K562 (cell line): ENCODE measurements at regions not wholly inside any gene's neighbourhood (a gene's known extent, or its start where the extent isn't known, plus 50 kb on each side); places are given as distances from the start of the nearest gene placed in this dataset.

ENCODE experiments used
- ATAC-seq: fragments of 200-7000 bp; cut with Tn5 transposase; 3 replicates; pipeline ENCODE4 v1.9.1; 2020; ENCODE audit warnings: moderate library complexity
- BruUV-seq: library from RNA; stranded (reverse); fragments of 400-500 nt; replicated peaks from 2 replicates; lab custom pipeline; 2021; lab: Mats Ljungman, UMichigan
- CTCF ChIA-PET: fragments of 300-600 bp; formaldehyde crosslinking; extraction: SDS; loops from one replicate; lab custom pipeline; 2021; ENCODE audit warnings: low intra/inter-chr PET ratio; lab: Yijun Ruan, JAX
- POLR2A ChIA-PET: fragments of 300-600, 350-650 bp; sonication (Branson Sonifier 250); formaldehyde crosslinking; extraction: SDS; loops from one replicate; lab custom pipeline; 2021; ENCODE audit warnings: antibody characterized with exemption, inconsistent platforms; lab: Yijun Ruan, JAX
- DNase-seq, 4 experiments: peaks; one replicate each; pipeline versions ENCODE4 v3.0.0 to v3.0.0-alpha.2; 2011 to 2018; ENCODE audit warnings: low spot score in 3 of 4, mixed read lengths in 3 of 4; ENCODE audit errors: extremely low read depth in 1 of 4
- FAIRE-seq: peaks from 2 replicates; lab custom pipeline; 2011; peaks lifted over from hg19 to GRCh38; lab: Jason Lieb, UNC
- H2AFZ ChIP-seq: 2 replicates; pipeline ENCODE4 v1.6.0; 2011; ENCODE audit warnings: low read depth, low read length, control low read depth, inconsistent platforms
- H3K27ac ChIP-seq: fragments of 200-600 bp; 3 replicates; pipeline ENCODE4 v1.8.0; 2011; ENCODE audit warnings: low read depth, mild to moderate bottlenecking, control low read depth, inconsistent platforms, low read length, moderate library complexity, mixed read lengths; ENCODE audit errors: extremely low read depth
- H3K27me3 ChIP-seq, 2 experiments: fragments of 300-600 bp in 1 of 2; 2 replicates in 1 of 2; 3 replicates in 1 of 2; pipeline versions ENCODE4 v1.6.0 to v1.8.0; 2011; ENCODE audit warnings: inconsistent platforms in 2 of 2, low read length in 2 of 2, mild to moderate bottlenecking in 1 of 2, mixed read lengths in 1 of 2, moderate library complexity in 1 of 2; ENCODE audit not compliant: control insufficient read depth in 2 of 2, insufficient read depth in 2 of 2
- H3K36me3 ChIP-seq: fragments of 300-600 bp; 3 replicates; pipeline ENCODE4 v1.8.0; 2011; ENCODE audit warnings: mild to moderate bottlenecking, low read length, inconsistent platforms; ENCODE audit not compliant: control insufficient read depth, insufficient read depth
- H3K4me1 ChIP-seq, 2 experiments: fragments of 200-600 bp in 1 of 2; replicated peaks in 1 of 2; 2 replicates in 1 of 2; 3 replicates in 1 of 2; pipeline versions ENCODE4 v1.5.1 to v1.8.0; 2011; ENCODE audit warnings: inconsistent platforms in 2 of 2, low read length in 2 of 2, mild to moderate bottlenecking in 1 of 2, mixed read lengths in 1 of 2, moderate library complexity in 1 of 2; ENCODE audit not compliant: control insufficient read depth in 2 of 2, insufficient read depth in 2 of 2
- H3K4me2 ChIP-seq: 2 replicates; pipeline ENCODE4 v1.6.1; 2011; ENCODE audit warnings: low read length, control low read depth, inconsistent platforms, mixed read lengths; ENCODE audit not compliant: insufficient read depth
- H3K4me3 ChIP-seq: fragments of 200-600 bp; sonication (generic), shearing (Covaris generic); 2 replicates; pipeline ENCODE4 v1.5.1; 2016; ENCODE audit warnings: control low read depth, inconsistent platforms
- H3K79me2 ChIP-seq: fragments of 200-600 bp; 3 replicates; pipeline ENCODE4 v1.8.0; 2011; ENCODE audit warnings: low read length, inconsistent platforms; ENCODE audit not compliant: control insufficient read depth, insufficient read depth
- H3K9ac ChIP-seq, 2 experiments: 2 replicates each; pipeline versions ENCODE4 v1.6.0 to v1.6.1; 2011; ENCODE audit warnings: low read depth in 2 of 2, low read length in 2 of 2, control low read depth in 1 of 2, inconsistent platforms in 1 of 2, mild to moderate bottlenecking in 1 of 2, mixed read lengths in 1 of 2; ENCODE audit not compliant: insufficient read depth in 1 of 2
- H3K9me1 ChIP-seq: one replicate; pipeline ENCODE4 v1.6.0; 2011; ENCODE audit warnings: inconsistent platforms, mild to moderate bottlenecking, low read length, moderate library complexity; ENCODE audit not compliant: control insufficient read depth, insufficient read depth
- H3K9me3 ChIP-seq: replicated peaks from 2 replicates; pipeline ENCODE4 v1.5.1; 2011; ENCODE audit warnings: low read depth, low read length, inconsistent platforms; ENCODE audit not compliant: control insufficient read depth, insufficient read depth
- H4K20me1 ChIP-seq: replicated peaks from 2 replicates; pipeline ENCODE4 v1.6.1; 2011; ENCODE audit warnings: low read length, inconsistent platforms, mixed read lengths; ENCODE audit not compliant: control insufficient read depth, insufficient read depth
- BRD9 ChIP-seq: fragments of 450-650 bp; IDR thresholded peaks from 2 replicates; pipeline ENCODE4 v1.6.1; 2018; ENCODE audit warnings: low read depth; ENCODE audit not compliant: partially characterized antibody
- CBFA2T2 ChIP-seq: fragments of 450-650 bp; conservative IDR thresholded peaks from 2 replicates; pipeline ENCODE4 v1.6.1; 2017; ENCODE audit warnings: mild to moderate bottlenecking
- CHD2 ChIP-seq: IDR thresholded peaks from 2 replicates; pipeline ENCODE4 v1.6.1; 2011; ENCODE audit warnings: low read depth, low read length
- ETS2 ChIP-seq: IDR thresholded peaks from 2 replicates; pipeline ENCODE4 v1.6.1; 2016; ENCODE audit warnings: borderline replicate concordance, missing genetic modification characterization, mild to moderate bottlenecking, moderate library complexity, missing compliant biosample characterization; ENCODE audit not compliant: poor library complexity, severe bottlenecking
- FIP1L1 ChIP-seq: fragments of 200-400 bp; formaldehyde crosslinking; IDR thresholded peaks from 2 replicates; pipeline ENCODE4 v1.6.1; 2018; ENCODE audit warnings: mild to moderate bottlenecking, low read depth, low read length; ENCODE audit not compliant: poor library complexity, severe bottlenecking
- GATA2 ChIP-seq: sonication (generic); formaldehyde crosslinking; IDR thresholded peaks from 2 replicates; pipeline ENCODE4 v1.4.0; 2020; ENCODE audit warnings: mild to moderate bottlenecking, missing genetic modification reagents
- KAT2B ChIP-seq: IDR thresholded peaks from one replicate; pipeline ENCODE4 v1.6.1; 2012; ENCODE audit warnings: low read depth, mild to moderate bottlenecking, control low read depth, inconsistent platforms, low read length, moderate library complexity
- SREBF1 ChIP-seq: fragments of 150-350 bp; IDR thresholded peaks from 2 replicates; pipeline ENCODE4 v1.6.1; 2014; ENCODE audit warnings: antibody characterized with exemption, low read depth, low read length, borderline replicate concordance
- ZNF212 ChIP-seq: fragments of 450-650 bp; formaldehyde crosslinking; IDR thresholded peaks from 2 replicates; pipeline ENCODE4 v1.4.0; 2020; ENCODE audit warnings: mild to moderate bottlenecking
- WGBS: fragments of 100-300 bp; shearing (Covaris generic); methylation state at CpG from one replicate; pipeline ENCODE4 v1.1.6; 2016; ENCODE audit warnings: low coverage, mixed read lengths; ENCODE audit not compliant: insufficient coverage; ENCODE audit errors: missing lambda C conversion rate; 5-methylcytosine and 5-hydroxymethylcytosine counted together
- in situ Hi-C: fragments of 300-500 bp; cut with MboI; formaldehyde crosslinking; loops from 4 replicates; pipeline ENCODE4 v1.15.0; 2018; ENCODE audit warnings: inconsistent platforms, mixed read lengths
- intact Hi-C: fragments of 100-400 bp; cut with micrococcal nuclease; formaldehyde crosslinking; loops from 2 replicates; pipeline ENCODE4 v1.14.2; 2022
- TF ChIP-seq, protein P1 (sequence below): fragments of 250-450 bp; sonication (Bioruptor Pico); IDR thresholded peaks from 2 replicates; pipeline ENCODE4 v1.6.1; 2021; ENCODE audit warnings: mild to moderate bottlenecking
- TF ChIP-seq, protein P2 (sequence below): sonication (generic); formaldehyde crosslinking; IDR thresholded peaks from 2 replicates; pipeline ENCODE4 v1.8.0; 2022; ENCODE audit warnings: mild to moderate bottlenecking, low read depth, missing genetic modification reagents
- TF ChIP-seq, protein P3 (sequence below): fragments of 450-650 bp; IDR thresholded peaks from one replicate; pipeline ENCODE4 v1.6.1; 2018; ENCODE audit warnings: mild to moderate bottlenecking, moderate library complexity; ENCODE audit not compliant: partially characterized antibody
- TF ChIP-seq, protein P4 (sequence below): fragments of 450-650 bp; IDR thresholded peaks from 2 replicates; pipeline ENCODE4 v1.6.1; 2018; ENCODE audit warnings: mild to moderate bottlenecking, low read depth; ENCODE audit not compliant: partially characterized antibody

DNA sequence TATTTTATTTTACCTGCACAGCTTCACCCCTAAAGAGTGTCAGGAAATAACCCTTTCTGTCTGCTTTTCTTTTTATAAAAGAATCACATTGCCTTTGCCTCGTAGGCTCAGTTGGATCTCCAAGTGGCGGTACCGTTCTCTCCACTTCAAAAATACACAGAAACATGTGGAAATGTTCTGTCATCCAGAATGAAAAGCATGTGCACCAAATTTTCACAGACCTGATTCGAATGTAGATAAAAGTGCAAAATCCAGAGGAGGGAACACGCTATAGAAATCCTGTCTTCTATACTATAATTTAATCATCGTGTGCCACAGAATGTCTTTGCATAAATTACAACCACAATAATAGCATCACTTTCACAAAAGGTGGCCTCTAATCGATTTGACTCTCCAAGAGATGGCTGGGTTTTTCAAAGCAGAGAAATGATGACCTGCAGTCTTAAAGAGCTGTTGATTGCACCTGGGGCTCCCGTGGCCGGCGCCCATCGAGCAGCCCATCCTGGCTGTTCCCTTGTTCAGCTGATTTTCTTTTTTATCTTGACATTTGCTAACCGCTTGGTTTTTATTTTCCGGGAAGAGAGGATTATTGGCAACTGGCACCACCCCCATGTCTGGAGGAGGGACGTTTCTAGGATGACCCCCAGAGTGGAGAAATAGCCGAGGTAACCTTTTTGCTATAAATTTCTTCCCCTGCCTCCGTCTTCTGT is 290.2 kb downstream of the SOX11 start (continued):
- TF ChIP-seq, protein P1, sequence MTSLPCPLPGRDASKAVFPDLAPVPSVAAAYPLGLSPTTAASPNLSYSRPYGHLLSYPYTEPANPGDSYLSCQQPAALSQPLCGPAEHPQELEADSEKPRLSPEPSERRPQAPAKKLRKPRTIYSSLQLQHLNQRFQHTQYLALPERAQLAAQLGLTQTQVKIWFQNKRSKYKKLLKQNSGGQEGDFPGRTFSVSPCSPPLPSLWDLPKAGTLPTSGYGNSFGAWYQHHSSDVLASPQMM = no peak
- TF ChIP-seq SREBF1 (no peak), CBFA2T2 (no peak), ETS2 (tag) (no peak), ZNF212 (CRISPR knock-in tag) (no peak), KAT2B (no peak), CHD2 (no peak)
- TF ChIP-seq, protein P2, sequence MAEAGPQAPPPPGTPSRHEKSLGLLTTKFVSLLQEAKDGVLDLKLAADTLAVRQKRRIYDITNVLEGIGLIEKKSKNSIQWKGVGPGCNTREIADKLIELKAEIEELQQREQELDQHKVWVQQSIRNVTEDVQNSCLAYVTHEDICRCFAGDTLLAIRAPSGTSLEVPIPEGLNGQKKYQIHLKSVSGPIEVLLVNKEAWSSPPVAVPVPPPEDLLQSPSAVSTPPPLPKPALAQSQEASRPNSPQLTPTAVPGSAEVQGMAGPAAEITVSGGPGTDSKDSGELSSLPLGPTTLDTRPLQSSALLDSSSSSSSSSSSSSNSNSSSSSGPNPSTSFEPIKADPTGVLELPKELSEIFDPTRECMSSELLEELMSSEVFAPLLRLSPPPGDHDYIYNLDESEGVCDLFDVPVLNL = no peak

DNA sequence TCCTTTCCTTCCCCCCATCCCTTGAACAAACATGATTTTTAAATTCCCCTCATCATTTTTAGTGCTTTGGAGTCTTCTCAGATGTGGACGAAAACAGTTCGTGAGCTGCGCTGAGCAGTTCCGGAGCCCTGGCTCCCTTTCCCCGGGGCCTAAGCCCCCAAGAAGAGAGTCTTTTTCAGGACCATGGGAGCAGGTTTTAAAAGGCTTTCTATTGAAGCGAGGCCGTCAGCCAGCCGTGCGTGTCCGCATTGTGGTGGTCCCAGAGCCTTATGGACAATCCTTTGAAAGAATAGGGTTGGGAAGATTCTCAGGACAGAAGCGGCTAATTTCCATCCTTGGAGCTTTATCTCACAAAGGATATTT is 290.7 kb downstream of the SOX11 start:
- Histone ChIP-seq H3K9ac (no peak overlapping the region), H3K9me3 (no peaks in the 10 kb centered on the region), H3K27ac (no peak overlapping the region), H3K79me2 (no peaks in the 10 kb centered on the region), H3K4me1 (no peaks in the 10 kb centered on the region), H4K20me1 (no peaks in the 10 kb centered on the region), H2AFZ (no peak overlapping the region), H3K27me3 (no peaks in the 10 kb centered on the region), H3K9me1 (no peaks in the 10 kb centered on the region), H3K36me3 (no peaks in the 10 kb centered on the region), H3K4me2 (no peak overlapping the region), H3K4me3 (no peak overlapping the region)
- DNase-seq = no peak
- in situ Hi-C loops (no loop called here), intact Hi-C loops (no loop called here)
- no peak for ATAC-seq
- POLR2A ChIA-PET = no interaction called here
- TF ChIP-seq, protein P3, sequence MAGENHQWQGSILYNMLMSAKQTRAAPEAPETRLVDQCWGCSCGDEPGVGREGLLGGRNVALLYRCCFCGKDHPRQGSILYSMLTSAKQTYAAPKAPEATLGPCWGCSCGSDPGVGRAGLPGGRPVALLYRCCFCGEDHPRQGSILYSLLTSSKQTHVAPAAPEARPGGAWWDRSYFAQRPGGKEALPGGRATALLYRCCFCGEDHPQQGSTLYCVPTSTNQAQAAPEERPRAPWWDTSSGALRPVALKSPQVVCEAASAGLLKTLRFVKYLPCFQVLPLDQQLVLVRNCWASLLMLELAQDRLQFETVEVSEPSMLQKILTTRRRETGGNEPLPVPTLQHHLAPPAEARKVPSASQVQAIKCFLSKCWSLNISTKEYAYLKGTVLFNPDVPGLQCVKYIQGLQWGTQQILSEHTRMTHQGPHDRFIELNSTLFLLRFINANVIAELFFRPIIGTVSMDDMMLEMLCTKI = no peak
- TF ChIP-seq, protein P4, sequence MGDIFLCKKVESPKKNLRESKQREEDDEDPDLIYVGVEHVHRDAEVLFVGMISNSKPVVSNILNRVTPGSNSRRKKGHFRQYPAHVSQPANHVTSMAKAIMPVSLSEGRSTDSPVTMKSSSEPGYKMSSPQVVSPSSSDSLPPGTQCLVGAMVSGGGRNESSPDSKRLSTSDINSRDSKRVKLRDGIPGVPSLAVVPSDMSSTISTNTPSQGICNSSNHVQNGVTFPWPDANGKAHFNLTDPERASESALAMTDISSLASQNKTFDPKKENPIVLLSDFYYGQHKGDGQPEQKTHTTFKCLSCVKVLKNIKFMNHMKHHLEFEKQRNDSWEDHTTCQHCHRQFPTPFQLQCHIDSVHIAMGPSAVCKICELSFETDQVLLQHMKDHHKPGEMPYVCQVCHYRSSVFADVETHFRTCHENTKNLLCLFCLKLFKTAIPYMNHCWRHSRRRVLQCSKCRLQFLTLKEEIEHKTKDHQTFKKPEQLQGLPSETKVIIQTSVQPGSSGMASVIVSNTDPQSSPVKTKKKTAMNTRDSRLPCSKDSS = no peak
- TF ChIP-seq BRD9 (no peak), FIP1L1 (no peak), GATA2 (CRISPR knock-in tag) (no peak)
- no TSS peak for BruUV-seq
- no peak for FAIRE-seq
- CTCF ChIA-PET = no interaction called here
- WGBS = 0% methylated on average over 11 of the region's 11 CpGs
